BJ (cell line): ENCODE measurements at regions not wholly inside any gene's neighbourhood (a gene's known extent, or its start where the extent isn't known, plus 50 kb on each side); places are given as distances from the start of the nearest gene placed in this dataset.

Experiments
- CTCF ChIA-PET: fragments of 350-600 bp; formaldehyde crosslinking; extraction: SDS; loops from one replicate; lab custom pipeline; 2021; ENCODE audit warnings: antibody characterized with exemption, inconsistent platforms; lab: Yijun Ruan, JAX
- POLR2A ChIA-PET: fragments of 300-600 bp; sonication (Branson Sonifier 250); formaldehyde crosslinking; extraction: SDS; loops from one replicate; lab custom pipeline; 2021; ENCODE audit warnings: antibody characterized with exemption; lab: Charles Lee
- DNase-seq: peaks from one replicate; pipeline ENCODE4 v3.0.0-alpha.2; 2011; ENCODE audit warnings: low read depth
- H3K27me3 ChIP-seq: 2 replicates; pipeline ENCODE4 v1.6.0; 2011; ENCODE audit warnings: low read length; ENCODE audit not compliant: control insufficient read depth, insufficient read depth
- H3K36me3 ChIP-seq: 2 replicates; pipeline ENCODE4 v1.5.1; 2011; ENCODE audit warnings: low read length; ENCODE audit not compliant: control insufficient read depth, insufficient read depth
- H3K4me3 ChIP-seq: 2 replicates; pipeline ENCODE4 v1.5.1; 2011; ENCODE audit warnings: low read depth, mild to moderate bottlenecking, control low read depth, low read length
- TF ChIP-seq, protein P1 (sequence below): IDR thresholded peaks from 2 replicates; pipeline ENCODE4 v1.5.1; 2011; ENCODE audit warnings: low read depth, mild to moderate bottlenecking, control low read depth, inconsistent platforms, low read length, moderate library complexity; ENCODE audit not compliant: insufficient read depth

DNA sequence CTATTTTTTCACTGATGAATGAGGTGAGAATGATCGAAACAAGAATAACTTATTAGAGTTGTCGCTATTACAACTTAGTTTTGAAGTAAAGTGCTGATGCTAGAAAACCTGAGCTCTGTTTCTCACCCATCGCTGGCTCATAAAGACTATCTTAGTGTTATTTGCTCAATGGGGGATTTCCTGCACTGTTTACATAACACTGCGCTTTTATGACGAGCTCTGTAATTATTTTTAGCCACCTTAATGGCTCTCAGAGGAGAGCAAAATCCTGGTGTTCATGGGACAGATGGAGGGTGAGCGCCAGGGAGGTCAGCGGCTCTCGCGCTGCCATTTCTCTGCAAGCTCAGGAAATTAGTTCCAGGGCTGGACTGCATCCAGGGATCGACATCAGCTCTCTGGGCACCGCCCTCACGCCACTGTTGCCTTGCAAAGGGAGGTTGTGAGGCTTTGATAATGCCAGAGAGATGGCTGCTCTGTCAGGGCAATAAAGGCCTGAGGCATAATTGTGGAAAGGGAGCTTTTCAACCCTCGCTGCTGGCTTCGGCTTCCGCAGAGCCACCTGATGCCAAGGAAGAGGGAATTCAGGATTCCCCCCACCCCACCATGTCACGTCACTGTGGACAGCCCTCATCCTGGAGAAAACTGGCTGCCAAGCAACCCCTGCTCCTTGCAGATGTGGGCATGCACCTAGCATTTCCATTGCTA is 72.0 kb downstream of the DACT2 start:
- TF ChIP-seq, protein P1, sequence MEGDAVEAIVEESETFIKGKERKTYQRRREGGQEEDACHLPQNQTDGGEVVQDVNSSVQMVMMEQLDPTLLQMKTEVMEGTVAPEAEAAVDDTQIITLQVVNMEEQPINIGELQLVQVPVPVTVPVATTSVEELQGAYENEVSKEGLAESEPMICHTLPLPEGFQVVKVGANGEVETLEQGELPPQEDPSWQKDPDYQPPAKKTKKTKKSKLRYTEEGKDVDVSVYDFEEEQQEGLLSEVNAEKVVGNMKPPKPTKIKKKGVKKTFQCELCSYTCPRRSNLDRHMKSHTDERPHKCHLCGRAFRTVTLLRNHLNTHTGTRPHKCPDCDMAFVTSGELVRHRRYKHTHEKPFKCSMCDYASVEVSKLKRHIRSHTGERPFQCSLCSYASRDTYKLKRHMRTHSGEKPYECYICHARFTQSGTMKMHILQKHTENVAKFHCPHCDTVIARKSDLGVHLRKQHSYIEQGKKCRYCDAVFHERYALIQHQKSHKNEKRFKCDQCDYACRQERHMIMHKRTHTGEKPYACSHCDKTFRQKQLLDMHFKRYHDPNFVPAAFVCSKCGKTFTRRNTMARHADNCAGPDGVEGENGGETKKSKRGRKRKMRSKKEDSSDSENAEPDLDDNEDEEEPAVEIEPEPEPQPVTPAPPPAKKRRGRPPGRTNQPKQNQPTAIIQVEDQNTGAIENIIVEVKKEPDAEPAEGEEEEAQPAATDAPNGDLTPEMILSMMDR, result no peak
- POLR2A ChIA-PET, result no interaction called here
- CTCF ChIA-PET, result no interaction called here
- Histone ChIP-seq H3K4me3 (no peak overlapping the region), H3K27me3 (no peaks in the 10 kb centered on the region), H3K36me3 (no peaks in the 10 kb centered on the region)
- DNase-seq, result no peak

DNA sequence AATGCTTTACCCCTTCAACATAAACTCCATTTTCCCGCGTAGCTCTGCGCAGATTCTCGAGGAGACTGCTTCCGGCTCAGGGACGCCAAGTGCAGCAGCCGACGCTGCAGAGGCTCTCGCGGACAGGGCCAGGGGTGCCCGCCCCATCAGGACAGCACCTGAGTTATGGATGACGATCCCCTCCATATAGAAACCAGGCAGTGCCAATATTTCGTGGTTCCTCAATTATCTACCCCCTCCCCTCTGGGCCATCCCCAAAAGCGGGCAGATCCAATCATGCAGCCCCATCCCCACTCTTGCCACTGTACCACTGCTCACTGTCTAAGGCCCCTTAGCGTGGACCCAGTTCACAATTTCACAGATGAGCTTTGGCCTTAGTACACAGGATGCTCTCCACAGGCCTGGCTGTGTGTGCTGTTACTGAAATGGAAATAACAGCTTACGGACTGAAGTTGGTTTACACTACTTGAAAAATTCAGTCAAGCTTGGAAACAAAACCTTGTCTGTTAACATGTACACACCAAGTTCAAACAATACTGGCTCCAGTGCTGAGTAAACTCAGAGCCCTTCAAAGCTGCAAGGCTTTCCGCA is 74.5 kb downstream of the DACT2 start:
- DNase-seq, result no peak
- H3K4me3 ChIP-seq, result no peak overlapping the region
- TF ChIP-seq, protein P1, result no peak
- CTCF ChIA-PET, result no interaction called here
- H3K36me3 ChIP-seq, result no peaks in the 10 kb centered on the region
- H3K27me3 ChIP-seq, result no peaks in the 10 kb centered on the region
- POLR2A ChIA-PET, result no interaction called here

DNA sequence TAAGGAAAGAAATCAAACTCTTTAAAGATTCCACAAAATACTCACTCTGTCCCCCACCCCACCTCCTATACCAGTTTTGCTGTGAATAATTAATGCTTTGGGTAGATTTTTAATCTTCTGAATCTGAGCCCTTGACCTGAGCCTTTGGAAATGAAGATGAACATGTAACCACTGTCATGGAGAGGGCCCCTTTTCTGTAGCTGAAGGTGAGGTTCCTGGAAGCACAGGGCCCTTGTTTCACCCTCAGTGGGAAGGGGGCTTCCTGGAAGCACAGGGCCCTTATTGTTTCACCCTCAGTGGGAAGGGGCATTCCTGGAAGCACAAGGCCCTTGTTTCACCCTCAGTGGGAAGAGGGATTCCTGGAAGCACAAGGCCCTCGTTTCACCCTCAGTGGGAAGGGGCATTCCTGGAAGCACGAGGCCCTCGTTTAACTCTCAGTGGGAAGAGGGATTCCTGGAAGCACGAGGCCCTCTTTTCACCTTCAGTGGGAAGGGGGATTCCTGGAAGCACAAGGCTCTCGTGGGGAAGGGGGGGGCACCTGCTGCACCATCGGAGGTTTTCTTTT is 75.7 kb downstream of the DACT2 start:
- H3K4me3 ChIP-seq, result no peak overlapping the region
- POLR2A ChIA-PET, result no interaction called here
- CTCF ChIA-PET, result no interaction called here
- H3K27me3 ChIP-seq, result no peaks in the 10 kb centered on the region
- TF ChIP-seq, protein P1, result no peak
- no peaks in the 10 kb centered on the region for H3K36me3 ChIP-seq
- DNase-seq, result no peak

DNA sequence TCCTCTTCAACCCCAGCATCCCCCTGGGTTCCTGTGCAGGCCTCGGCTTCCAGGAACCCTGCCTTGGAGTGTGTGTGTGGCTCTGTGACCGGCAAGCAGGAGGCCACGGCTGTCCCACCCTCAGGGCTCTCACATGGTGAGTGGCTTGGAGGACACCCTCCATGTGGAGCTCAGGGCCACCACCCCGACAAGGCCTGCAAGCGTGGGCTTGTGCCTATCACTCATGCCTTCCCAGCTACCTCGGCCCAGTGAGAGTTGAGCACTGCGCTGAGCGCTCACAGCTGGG is 76.7 kb downstream of the DACT2 start:
- Histone ChIP-seq H3K27me3 (no peaks in the 10 kb centered on the region), H3K36me3 (no peaks in the 10 kb centered on the region), H3K4me3 (no peak overlapping the region)
- POLR2A ChIA-PET, result no interaction called here
- TF ChIP-seq, protein P1, result no peak
- no peak for DNase-seq
- CTCF ChIA-PET, result no interaction called here

DNA sequence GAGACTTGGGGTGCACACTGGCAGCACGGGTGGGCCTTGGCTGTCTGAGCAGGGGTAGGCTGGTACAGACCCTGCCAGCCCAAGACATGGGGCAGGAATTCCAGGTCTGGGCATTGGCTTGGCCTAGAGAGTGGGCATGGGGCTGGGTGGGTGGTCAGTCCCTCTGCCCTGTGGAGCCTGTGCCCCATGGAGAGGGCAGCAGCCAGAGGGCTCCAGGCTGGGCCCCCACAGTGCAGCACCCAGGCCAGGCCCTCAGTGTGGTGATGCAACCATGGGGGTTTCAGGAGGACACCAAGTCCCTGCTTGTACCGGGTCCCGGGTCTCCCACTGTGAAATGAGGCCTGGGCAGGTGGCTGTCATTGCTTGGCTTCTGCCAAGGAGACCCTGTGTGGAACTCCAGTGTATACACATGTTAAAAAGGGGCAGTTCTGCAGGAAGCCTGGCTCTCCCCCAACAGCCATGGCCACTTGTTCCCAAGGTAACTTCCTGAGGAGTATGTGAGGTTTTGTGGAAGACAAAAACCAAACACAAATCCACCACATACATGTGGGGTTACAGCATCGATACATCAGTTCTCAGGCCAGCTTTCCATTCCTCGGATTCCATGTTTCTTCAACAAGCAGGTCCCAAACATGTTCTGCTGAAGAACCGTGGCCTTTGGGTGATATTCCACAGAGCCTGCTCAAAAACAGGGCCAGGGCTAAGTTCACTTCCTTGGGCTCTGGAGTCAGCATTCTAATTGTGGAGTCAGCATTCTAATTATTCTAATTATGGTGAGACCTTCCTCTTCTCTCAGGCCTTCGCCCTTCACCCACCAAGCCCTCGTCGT is 77.3 kb downstream of the DACT2 start:
- Histone ChIP-seq H3K36me3 (no peaks in the 10 kb centered on the region), H3K27me3 (no peaks in the 10 kb centered on the region), H3K4me3 (no peak overlapping the region)
- DNase-seq, result no peak
- POLR2A ChIA-PET, result no interaction called here
- TF ChIP-seq, protein P1, result no peak
- CTCF ChIA-PET, result no interaction called here
